ENCODE measurements at regions not wholly inside any gene's neighbourhood (a gene's known extent, or its start where the extent isn't known, plus 50 kb on each side); places are given as distances from the start of the nearest gene placed in this dataset.

- BruUV-seq (replicated peaks) = no TSS peak
- H3K27me3 ChIP-seq (ENCODE audit: control insufficient read depth in 1 of 2, insufficient read depth in 2 of 2, low read length in 2 of 2) = peaks cover 3 to 4% of the 10 kb centered on the region in 2 experiments; a peak in 2 of 5 replicates
- ChIA-PET CTCF (ENCODE audit: low intra/inter-chr PET ratio, low total read pairs) (interaction anchor here (2.3 kb wide), 1 partner anchor 56 kb away, joined by 20 read pairs; no protein-coding TSS in a partner anchor), POLR2A (interaction anchor here (1.2 kb wide), 1 partner anchor 14 kb away, joined by 3 read pairs; no protein-coding TSS in a partner anchor)
- in situ Hi-C loops (cut with HindIII; ENCODE audit: extremely low pct_ligation_motif_present, low pct_unique_long_range_greater_than_20kb) (no loop called here), intact Hi-C loops (cut with micrococcal nuclease; ENCODE audit: unreplicated experiment) (loop anchor here (2.0 kb wide), 1 partner anchor 56 kb away; no protein-coding TSS in a partner anchor)
- no peak overlapping the region for H3K27ac ChIP-seq (ENCODE audit: extremely low read length, insufficient read depth, low read length)
- H3K79me2 ChIP-seq (ENCODE audit: insufficient read depth, low read length) = no peaks in the 10 kb centered on the region
- ATAC-seq (no peak), FAIRE-seq (no peak), DNase-seq (ENCODE audit: low spot score) (no peak)
- H3K4me3 ChIP-seq (replicated peaks in 1 of 3; ENCODE audit: insufficient read depth in 1 of 3, low read depth in 2 of 3, low read length in 3 of 3) = no peak overlapping the region
- no peaks in the 10 kb centered on the region for H3K36me3 ChIP-seq (replicated peaks in 1 of 2; ENCODE audit: control insufficient read depth in 1 of 2, insufficient read depth in 2 of 2, low read length in 2 of 2)
- H3K4me1 ChIP-seq (ENCODE audit: insufficient read depth, low read length) = peaks cover 6% of the 10 kb centered on the region; the same call in 1 of the 2 replicates
- TF ChIP-seq SIX4 (CRISPR knock-in tag; IDR thresholded peaks at IDR 0.05) (no peak), ZNF674 (CRISPR knock-in tag; IDR thresholded peaks at IDR 0.05; ENCODE audit: low read depth) (no peak), ZNF619 (CRISPR knock-in tag; IDR thresholded peaks at IDR 0.05) (no peak), FOXA1 (IDR thresholded peaks at IDR 0.05) (no peak), FOXA1 (CRISPR knock-in tag; IDR thresholded peaks at IDR 0.05) (no peak), AHR (CRISPR knock-in tag; IDR thresholded peaks at IDR 0.05) (no peak), YY1 (IDR thresholded peaks at IDR 0.05; ENCODE audit: insufficient read depth, insufficient replicate concordance, low read depth, low read length) (no peak), ZNF468 (CRISPR knock-in tag; IDR thresholded peaks at IDR 0.05) (no peak), ZNF460 (CRISPR knock-in tag; IDR thresholded peaks at IDR 0.05; ENCODE audit: borderline replicate concordance) (no peak), ZNF607 (CRISPR knock-in tag; IDR thresholded peaks at IDR 0.05; ENCODE audit: borderline replicate concordance) (no peak), KAT7 (CRISPR knock-in tag; IDR thresholded peaks at IDR 0.05; ENCODE audit: borderline replicate concordance) (no peak), ZNF572 (CRISPR knock-in tag; IDR thresholded peaks at IDR 0.05) (no peak), ZNF30 (CRISPR knock-in tag; IDR thresholded peaks at IDR 0.05) (no peak), HNF4A (CRISPR knock-in tag; IDR thresholded peaks at IDR 0.05) (no peak), GLI4 (CRISPR knock-in tag; IDR thresholded peaks at IDR 0.05; ENCODE audit: borderline replicate concordance) (no peak), ZEB1 (IDR thresholded peaks at IDR 0.05; ENCODE audit: insufficient replicate concordance, low read depth) (no peak), REL (CRISPR knock-in tag; conservative IDR thresholded peaks at IDR 0.05) (no peak), SPEN (CRISPR knock-in tag; IDR thresholded peaks at IDR 0.05; ENCODE audit: low read depth) (no peak)
- TF ChIP-seq, protein P1, sequence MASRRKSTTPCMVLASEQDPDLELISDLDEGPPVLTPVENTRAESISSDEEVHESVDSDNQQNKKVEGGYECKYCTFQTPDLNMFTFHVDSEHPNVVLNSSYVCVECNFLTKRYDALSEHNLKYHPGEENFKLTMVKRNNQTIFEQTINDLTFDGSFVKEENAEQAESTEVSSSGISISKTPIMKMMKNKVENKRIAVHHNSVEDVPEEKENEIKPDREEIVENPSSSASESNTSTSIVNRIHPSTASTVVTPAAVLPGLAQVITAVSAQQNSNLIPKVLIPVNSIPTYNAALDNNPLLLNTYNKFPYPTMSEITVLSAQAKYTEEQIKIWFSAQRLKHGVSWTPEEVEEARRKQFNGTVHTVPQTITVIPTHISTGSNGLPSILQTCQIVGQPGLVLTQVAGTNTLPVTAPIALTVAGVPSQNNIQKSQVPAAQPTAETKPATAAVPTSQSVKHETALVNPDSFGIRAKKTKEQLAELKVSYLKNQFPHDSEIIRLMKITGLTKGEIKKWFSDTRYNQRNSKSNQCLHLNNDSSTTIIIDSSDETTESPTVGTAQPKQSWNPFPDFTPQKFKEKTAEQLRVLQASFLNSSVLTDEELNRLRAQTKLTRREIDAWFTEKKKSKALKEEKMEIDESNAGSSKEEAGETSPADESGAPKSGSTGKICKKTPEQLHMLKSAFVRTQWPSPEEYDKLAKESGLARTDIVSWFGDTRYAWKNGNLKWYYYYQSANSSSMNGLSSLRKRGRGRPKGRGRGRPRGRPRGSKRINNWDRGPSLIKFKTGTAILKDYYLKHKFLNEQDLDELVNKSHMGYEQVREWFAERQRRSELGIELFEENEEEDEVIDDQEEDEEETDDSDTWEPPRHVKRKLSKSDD (CRISPR knock-in tag; IDR thresholded peaks at IDR 0.05; ENCODE audit: low read depth) = no peak
- TF ChIP-seq, protein P2, sequence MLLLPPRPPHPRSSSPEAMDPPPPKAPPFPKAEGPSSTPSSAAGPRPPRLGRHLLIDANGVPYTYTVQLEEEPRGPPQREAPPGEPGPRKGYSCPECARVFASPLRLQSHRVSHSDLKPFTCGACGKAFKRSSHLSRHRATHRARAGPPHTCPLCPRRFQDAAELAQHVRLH (CRISPR knock-in tag; IDR thresholded peaks at IDR 0.05; ENCODE audit: borderline replicate concordance, low read depth) = no peak
- H3K9ac ChIP-seq (ENCODE audit: insufficient read depth, low read depth, low read length) = no peak overlapping the region
- no peaks in the 10 kb centered on the region for H3K9me3 ChIP-seq (ENCODE audit: low read length)
- H2AFZ ChIP-seq (ENCODE audit: low read length) = no peak overlapping the region
- 83% methylated on average over 4 of the region's 7 CpGs for WGBS (ENCODE audit: low lambda C conversion rate)
- H4K20me1 ChIP-seq (ENCODE audit: insufficient read depth, low read length) = peaks cover 11% of the 10 kb centered on the region; the same call in 1 of the 2 replicates
- no peak overlapping the region for H3K4me2 ChIP-seq (ENCODE audit: low read depth, low read length)
Observed at GRCh38 chr16:85274501-85274900, 162.2 kb upstream of the CIBAR2 start.
